DND-41 (cell line): ENCODE measurements at regions not wholly inside any gene's neighbourhood (a gene's known extent, or its start where the extent isn't known, plus 50 kb on each side); places are given as distances from the start of the nearest gene placed in this dataset.

Source experiments
- ATAC-seq: fragments of 200-7000 bp; cut with Tn5 transposase; 3 replicates; pipeline ENCODE4 v1.9.1; 2021; ENCODE audit warnings: low read depth; ENCODE audit not compliant: insufficient read depth
- DNase-seq: peaks from one replicate; pipeline ENCODE4 v3.0.0-alpha.2; 2020
- H2AFZ ChIP-seq: 2 replicates; pipeline ENCODE4 v1.6.0; 2012; ENCODE audit warnings: low read depth, low read length
- H3K27ac ChIP-seq: 2 replicates; pipeline ENCODE4 v1.5.1; 2012; ENCODE audit warnings: low read length, inconsistent platforms
- H3K27me3 ChIP-seq: fragments of 200-600 bp; sonication (generic); 2 replicates; pipeline ENCODE4 v1.6.0; 2012; ENCODE audit warnings: low read length, mild to moderate bottlenecking, inconsistent platforms; ENCODE audit not compliant: insufficient read depth, poor library complexity
- H3K36me3 ChIP-seq: 2 replicates; pipeline ENCODE4 v1.5.1; 2012; ENCODE audit warnings: low read length, inconsistent platforms; ENCODE audit not compliant: insufficient read depth
- H3K4me1 ChIP-seq: 2 replicates; pipeline ENCODE4 v1.5.1; 2012; ENCODE audit warnings: mild to moderate bottlenecking, low read length; ENCODE audit not compliant: insufficient read depth
- H3K4me2 ChIP-seq: 2 replicates; pipeline ENCODE4 v1.6.0; 2012; ENCODE audit warnings: mild to moderate bottlenecking, moderate library complexity, low read length, inconsistent platforms; ENCODE audit not compliant: insufficient read depth
- H3K4me3 ChIP-seq, 2 experiments: fragments of 200-600 bp in 1 of 2; shearing (Covaris generic) in 1 of 2; 2 replicates each; pipeline ENCODE4 v1.5.1; 2012 to 2016; ENCODE audit warnings: inconsistent platforms in 2 of 2, low read length in 2 of 2, mild to moderate bottlenecking in 2 of 2, low read depth in 1 of 2, moderate library complexity in 1 of 2
- H3K79me2 ChIP-seq: 2 replicates; pipeline ENCODE4 v1.6.0; 2012; ENCODE audit warnings: low read length, inconsistent platforms; ENCODE audit not compliant: insufficient read depth
- H3K9ac ChIP-seq: 2 replicates; pipeline ENCODE4 v1.6.0; 2012; ENCODE audit warnings: low read depth, mild to moderate bottlenecking, inconsistent platforms, low read length, moderate library complexity
- H3K9me3 ChIP-seq: 2 replicates; pipeline ENCODE4 v1.5.1; 2012; ENCODE audit warnings: low read length, moderate library complexity, mild to moderate bottlenecking, inconsistent platforms; ENCODE audit not compliant: insufficient read depth, severe bottlenecking
- H4K20me1 ChIP-seq: 2 replicates; pipeline ENCODE4 v1.6.0; 2012; ENCODE audit warnings: low read length; ENCODE audit not compliant: insufficient read depth
- EZH2 ChIP-seq: IDR thresholded peaks from 3 replicates; pipeline ENCODE4 v1.6.1; 2012; ENCODE audit warnings: borderline replicate concordance, low read depth, mild to moderate bottlenecking, moderate library complexity, low read length, inconsistent platforms; ENCODE audit not compliant: severe bottlenecking
- TF ChIP-seq, protein P1 (sequence below): IDR thresholded peaks from 2 replicates; pipeline ENCODE4 v1.5.1; 2012; ENCODE audit warnings: borderline replicate concordance, low read length, moderate library complexity, mild to moderate bottlenecking; ENCODE audit not compliant: poor library complexity, severe bottlenecking; ENCODE audit errors: extremely low read depth

DNA sequence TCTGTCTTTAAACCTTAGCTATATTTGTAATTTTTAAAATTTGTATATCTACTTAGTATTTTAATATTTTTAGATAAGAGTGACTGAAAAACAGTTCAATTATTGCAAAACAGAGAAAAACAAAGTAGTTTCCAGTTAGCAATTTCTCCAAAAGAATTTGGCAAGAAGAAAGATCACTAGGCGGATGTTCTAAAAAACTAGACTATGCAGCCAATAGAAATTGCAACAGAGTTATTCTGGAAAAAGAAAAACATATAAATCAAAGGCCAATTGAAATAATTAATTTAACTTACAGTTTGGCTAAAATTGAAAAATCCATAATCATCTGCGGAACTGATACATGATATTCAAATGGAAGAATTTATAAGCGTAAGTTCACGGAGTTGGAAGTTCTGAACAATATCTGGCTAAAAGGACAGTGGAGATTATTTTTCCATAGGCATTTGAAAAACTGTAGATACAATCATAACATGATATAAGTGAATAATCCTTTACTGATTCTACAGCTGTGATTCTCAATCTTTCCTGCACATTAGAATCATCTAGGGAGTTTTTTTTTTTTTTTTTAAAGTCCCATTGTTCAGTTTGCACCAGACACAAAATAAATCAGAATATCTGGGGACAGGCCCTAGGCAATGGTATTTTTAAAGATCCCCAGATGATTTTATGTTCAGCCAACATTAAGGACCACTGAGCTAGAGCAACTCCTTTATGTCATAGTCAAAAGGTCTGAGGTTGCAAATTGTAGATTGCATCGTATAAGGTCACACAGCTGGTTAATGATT is 605.1 kb upstream of the DAB2 start:
- 0 out of 3 replicates have a peak, but pooled peaks have one; percentile 2 for ATAC-seq
- Histone ChIP-seq H3K36me3 (no peaks in the 10 kb centered on the region), H3K27me3 (no peaks in the 10 kb centered on the region), H3K9me3 (no peaks in the 10 kb centered on the region), H3K4me2 (no peak overlapping the region), H4K20me1 (no peaks in the 10 kb centered on the region), H3K27ac (peak overlapping the region; percentile 66), H3K4me3 (no peak overlapping the region), H3K79me2 (no peaks in the 10 kb centered on the region), H2AFZ (no peak overlapping the region), H3K4me1 (peaks cover 49% of the 10 kb centered on the region), H3K9ac (no peak overlapping the region)
- no peak for DNase-seq
- TF ChIP-seq EZH2: no peak
- TF ChIP-seq, protein P1, sequence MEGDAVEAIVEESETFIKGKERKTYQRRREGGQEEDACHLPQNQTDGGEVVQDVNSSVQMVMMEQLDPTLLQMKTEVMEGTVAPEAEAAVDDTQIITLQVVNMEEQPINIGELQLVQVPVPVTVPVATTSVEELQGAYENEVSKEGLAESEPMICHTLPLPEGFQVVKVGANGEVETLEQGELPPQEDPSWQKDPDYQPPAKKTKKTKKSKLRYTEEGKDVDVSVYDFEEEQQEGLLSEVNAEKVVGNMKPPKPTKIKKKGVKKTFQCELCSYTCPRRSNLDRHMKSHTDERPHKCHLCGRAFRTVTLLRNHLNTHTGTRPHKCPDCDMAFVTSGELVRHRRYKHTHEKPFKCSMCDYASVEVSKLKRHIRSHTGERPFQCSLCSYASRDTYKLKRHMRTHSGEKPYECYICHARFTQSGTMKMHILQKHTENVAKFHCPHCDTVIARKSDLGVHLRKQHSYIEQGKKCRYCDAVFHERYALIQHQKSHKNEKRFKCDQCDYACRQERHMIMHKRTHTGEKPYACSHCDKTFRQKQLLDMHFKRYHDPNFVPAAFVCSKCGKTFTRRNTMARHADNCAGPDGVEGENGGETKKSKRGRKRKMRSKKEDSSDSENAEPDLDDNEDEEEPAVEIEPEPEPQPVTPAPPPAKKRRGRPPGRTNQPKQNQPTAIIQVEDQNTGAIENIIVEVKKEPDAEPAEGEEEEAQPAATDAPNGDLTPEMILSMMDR: no peak

DNA sequence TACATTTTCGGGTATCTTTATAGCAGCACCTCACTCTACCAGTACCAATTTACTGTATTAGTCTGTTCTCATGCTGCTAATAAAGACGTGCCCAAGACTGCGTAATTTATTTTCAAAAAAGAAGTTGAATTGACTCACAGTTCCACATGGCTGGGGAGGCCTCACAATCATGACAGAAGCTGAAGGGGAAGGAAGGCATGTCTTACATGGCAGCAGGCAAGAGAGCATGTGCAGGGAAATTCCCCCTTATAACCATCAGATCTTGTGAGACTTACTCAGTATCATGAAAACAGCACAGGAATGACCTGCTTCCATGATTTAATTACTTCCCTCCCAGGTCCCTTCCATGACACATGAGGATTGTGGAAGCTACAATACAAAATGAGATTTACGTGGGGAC is 602.6 kb upstream of the DAB2 start:
- DNase-seq (no peak), ATAC-seq (no peak)
- peaks cover 4% of the 10 kb centered on the region for H3K9me3 ChIP-seq
- no peak overlapping the region for H2AFZ ChIP-seq
- TF ChIP-seq, protein P1: no peak
- H3K27me3 ChIP-seq: no peaks in the 10 kb centered on the region
- H3K9ac ChIP-seq: no peak overlapping the region
- H3K4me3 ChIP-seq: no peak overlapping the region
- peaks cover 31% of the 10 kb centered on the region for H3K4me1 ChIP-seq
- no peak overlapping the region for H3K27ac ChIP-seq
- no peaks in the 10 kb centered on the region for H3K36me3 ChIP-seq
- no peaks in the 10 kb centered on the region for H3K79me2 ChIP-seq
- H4K20me1 ChIP-seq: no peaks in the 10 kb centered on the region
- H3K4me2 ChIP-seq: no peak overlapping the region

GRCh38 chr5:40025586-40025985 is 600.8 kb upstream of the DAB2 start:
- Histone ChIP-seq H3K36me3 (no peaks in the 10 kb centered on the region), H3K79me2 (no peaks in the 10 kb centered on the region), H3K4me2 (no peak overlapping the region), H3K4me1 (peaks cover 16% of the 10 kb centered on the region), H3K27ac (no peak overlapping the region), H3K9ac (no peak overlapping the region), H4K20me1 (no peaks in the 10 kb centered on the region), H2AFZ (peak overlapping the region; percentile 59; the same call in 1 of the 2 replicates), H3K27me3 (no peaks in the 10 kb centered on the region), H3K4me3 (no peak overlapping the region), H3K9me3 (peaks cover 11% of the 10 kb centered on the region)
- TF ChIP-seq, protein P1: no peak
- TF ChIP-seq EZH2: no peak
- DNase-seq (no peak), ATAC-seq (no peak)
